IPS-15b (cell line): ENCODE measurements at regions not wholly inside any gene's neighbourhood (a gene's known extent, or its start where the extent isn't known, plus 50 kb on each side); places are given as distances from the start of the nearest gene placed in this dataset.

Source experiments
- H3K27me3 ChIP-seq: one replicate; pipeline ENCODE4 v1.6.1; 2013; ENCODE audit warnings: low read length; ENCODE audit not compliant: control insufficient read depth, insufficient read depth
- H3K36me3 ChIP-seq: one replicate; pipeline ENCODE4 v1.6.1; 2013; ENCODE audit warnings: low read length; ENCODE audit not compliant: control insufficient read depth, insufficient read depth
- H3K4me1 ChIP-seq: one replicate; pipeline ENCODE4 v1.6.1; 2013; ENCODE audit warnings: mild to moderate bottlenecking, low read length; ENCODE audit not compliant: control insufficient read depth, insufficient read depth
- H3K4me3 ChIP-seq: one replicate; pipeline ENCODE4 v1.5.1; 2013; ENCODE audit warnings: low read depth, low read length
- H3K9ac ChIP-seq: one replicate; pipeline ENCODE4 v1.6.1; 2013; ENCODE audit warnings: low read depth, mild to moderate bottlenecking, low read length
- H3K9me3 ChIP-seq: one replicate; pipeline ENCODE4 v1.6.1; 2013; ENCODE audit warnings: mild to moderate bottlenecking, low read length; ENCODE audit not compliant: control insufficient read depth, insufficient read depth

GRCh38 chr4:173685165-173685830 is 155.3 kb upstream of the HAND2 start:
- Histone ChIP-seq H3K27me3 (no peaks in the 10 kb centered on the region), H3K36me3 (no peaks in the 10 kb centered on the region), H3K4me3 (no peak overlapping the region), H3K9me3 (no peaks in the 10 kb centered on the region), H3K9ac (no peak overlapping the region), H3K4me1 (no peaks in the 10 kb centered on the region)

GRCh38 chr4:173684223-173684622 is 154.2 kb upstream of the HAND2 start:
- Histone ChIP-seq H3K4me1 (no peaks in the 10 kb centered on the region), H3K27me3 (no peaks in the 10 kb centered on the region), H3K36me3 (no peaks in the 10 kb centered on the region), H3K4me3 (no peak overlapping the region), H3K9ac (no peak overlapping the region), H3K9me3 (no peaks in the 10 kb centered on the region)

DNA sequence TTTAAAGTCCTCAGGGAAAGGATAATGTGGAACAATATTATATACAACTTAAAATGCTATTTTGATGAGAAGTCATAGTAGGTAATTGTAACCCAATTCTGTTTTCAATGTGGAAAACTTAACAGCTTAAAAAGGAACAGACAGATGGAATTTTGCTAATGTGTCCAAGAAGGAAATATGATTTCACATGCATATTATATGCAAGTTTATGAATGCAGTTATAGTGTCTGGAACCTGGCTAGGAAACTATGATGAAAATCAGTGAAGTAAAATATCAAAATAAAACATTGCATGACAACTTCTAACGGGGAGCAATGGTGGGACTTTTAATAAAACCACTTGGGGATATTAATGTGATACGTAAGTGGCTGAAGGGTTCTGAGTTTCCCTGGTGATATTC is 152.6 kb upstream of the HAND2 start:
- Histone ChIP-seq H3K9ac (no peak overlapping the region), H3K36me3 (no peaks in the 10 kb centered on the region), H3K9me3 (no peaks in the 10 kb centered on the region), H3K4me3 (no peak overlapping the region), H3K27me3 (no peaks in the 10 kb centered on the region), H3K4me1 (no peaks in the 10 kb centered on the region)

DNA sequence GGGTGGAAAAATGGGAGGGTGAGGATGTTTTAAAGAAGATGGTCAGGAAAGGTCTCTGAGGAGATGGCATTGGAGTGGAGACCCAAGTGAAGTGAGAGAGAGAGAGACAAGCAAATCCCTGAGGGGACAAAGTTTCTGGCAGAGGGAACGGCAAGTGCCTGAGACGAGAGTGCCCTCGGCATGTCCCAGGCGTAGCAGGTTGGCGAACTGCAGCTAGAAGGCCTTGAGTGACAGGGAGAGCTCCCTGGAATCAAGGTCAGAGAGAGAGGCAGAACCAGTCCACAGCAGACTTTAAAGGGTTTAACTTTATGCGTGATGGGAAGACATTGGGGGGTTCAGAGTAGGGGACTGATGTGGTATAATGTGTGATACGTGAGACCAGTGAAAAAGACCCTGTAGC is 150.2 kb upstream of the HAND2 start:
- H3K27me3 ChIP-seq: no peaks in the 10 kb centered on the region
- H3K9ac ChIP-seq: no peak overlapping the region
- no peaks in the 10 kb centered on the region for H3K36me3 ChIP-seq
- H3K9me3 ChIP-seq: no peaks in the 10 kb centered on the region
- H3K4me1 ChIP-seq: no peaks in the 10 kb centered on the region
- no peak overlapping the region for H3K4me3 ChIP-seq

DNA sequence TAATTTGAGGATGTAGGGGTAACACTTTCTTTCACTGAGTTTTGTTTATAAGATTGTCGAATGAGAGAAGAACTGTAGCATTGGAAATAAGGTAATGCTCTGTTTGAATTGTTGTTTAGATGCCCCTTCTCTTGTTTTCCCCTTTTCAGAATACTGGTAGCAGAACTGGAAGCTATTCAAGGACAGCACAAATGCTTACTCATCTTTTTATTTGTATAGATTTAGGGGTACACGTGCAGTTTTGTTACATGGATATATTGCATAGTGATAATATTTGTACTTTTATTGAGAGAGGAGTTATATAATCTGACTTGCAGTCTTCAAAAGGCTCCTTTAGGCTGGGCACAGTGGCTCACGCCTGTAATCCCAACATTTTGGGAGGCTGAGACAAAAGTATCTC is 145.4 kb upstream of the HAND2 start:
- Histone ChIP-seq H3K36me3 (no peaks in the 10 kb centered on the region), H3K4me3 (no peak overlapping the region), H3K4me1 (no peaks in the 10 kb centered on the region), H3K9ac (no peak overlapping the region), H3K27me3 (no peaks in the 10 kb centered on the region), H3K9me3 (no peaks in the 10 kb centered on the region)

GRCh38 chr4:173669460-173670179 is 139.6 kb upstream of the HAND2 start:
- H3K9me3 ChIP-seq: no peaks in the 10 kb centered on the region
- H3K9ac ChIP-seq: no peak overlapping the region
- no peaks in the 10 kb centered on the region for H3K36me3 ChIP-seq
- H3K4me1 ChIP-seq: no peaks in the 10 kb centered on the region
- no peaks in the 10 kb centered on the region for H3K27me3 ChIP-seq
- no peak overlapping the region for H3K4me3 ChIP-seq

DNA sequence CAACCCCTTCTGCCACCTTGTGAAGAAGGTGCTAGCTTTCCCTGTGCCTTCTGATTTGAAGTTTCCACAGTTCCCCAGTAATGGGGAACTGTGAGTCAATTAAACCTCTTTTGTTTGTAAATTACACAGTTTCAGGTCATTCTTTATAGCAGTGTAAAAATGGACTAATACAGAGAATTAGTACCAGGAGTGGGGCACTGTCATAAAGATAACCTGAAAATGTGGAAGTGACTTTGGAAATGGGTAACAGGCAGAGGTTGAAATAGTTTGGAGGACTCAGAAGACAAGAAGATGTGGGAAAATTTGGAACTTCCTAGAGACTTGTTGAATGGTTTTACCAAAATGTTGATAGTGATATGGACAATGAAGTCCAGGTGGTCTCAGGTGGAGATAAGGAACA is 131.0 kb upstream of the HAND2 start:
- Histone ChIP-seq H3K4me3 (no peak overlapping the region), H3K27me3 (no peaks in the 10 kb centered on the region), H3K9me3 (no peaks in the 10 kb centered on the region)

GRCh38 chr4:173656898-173657297 is 126.9 kb upstream of the HAND2 start:
- Histone ChIP-seq H3K4me3 (no peak overlapping the region), H3K4me1 (no peaks in the 10 kb centered on the region), H3K36me3 (no peaks in the 10 kb centered on the region), H3K9me3 (no peaks in the 10 kb centered on the region), H3K9ac (no peak overlapping the region), H3K27me3 (no peaks in the 10 kb centered on the region)

More for the DNA sequence above, 131.0 kb upstream of the HAND2 start:
- no peaks in the 10 kb centered on the region for H3K4me1 ChIP-seq
- no peaks in the 10 kb centered on the region for H3K36me3 ChIP-seq
- H3K9ac ChIP-seq: no peak overlapping the region

DNA sequence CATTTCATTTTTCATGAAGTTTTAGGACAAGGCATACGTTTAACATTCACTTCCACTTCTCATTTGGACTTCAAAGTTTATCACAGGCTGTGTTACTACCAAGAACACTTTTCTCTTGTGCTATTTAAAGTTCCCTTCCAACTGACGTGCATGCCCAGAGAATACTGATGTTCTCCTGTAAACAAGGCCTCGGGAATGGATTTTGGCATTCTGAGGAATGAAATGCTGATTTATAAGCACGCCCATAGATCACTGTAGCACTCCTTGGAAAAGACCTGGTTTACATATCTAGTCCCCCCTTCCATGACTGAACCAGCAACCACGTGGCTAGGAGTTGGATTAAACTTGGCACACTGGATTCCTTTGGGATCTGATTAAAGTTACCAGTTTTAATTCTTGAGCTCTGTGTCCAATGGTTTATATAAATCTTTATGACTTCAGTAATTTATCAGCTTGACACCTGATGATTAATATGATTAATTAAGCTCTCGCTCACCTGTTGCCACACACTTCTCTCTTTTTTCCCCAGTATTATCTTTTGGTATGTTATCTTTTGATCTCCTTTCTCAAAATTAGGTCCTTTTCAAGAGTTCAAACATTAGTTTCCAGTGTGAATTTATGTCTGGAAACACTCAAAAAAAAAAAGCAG is 122.4 kb upstream of the HAND2 start:
- Histone ChIP-seq H3K9ac (no peak overlapping the region), H3K9me3 (no peaks in the 10 kb centered on the region)

DNA sequence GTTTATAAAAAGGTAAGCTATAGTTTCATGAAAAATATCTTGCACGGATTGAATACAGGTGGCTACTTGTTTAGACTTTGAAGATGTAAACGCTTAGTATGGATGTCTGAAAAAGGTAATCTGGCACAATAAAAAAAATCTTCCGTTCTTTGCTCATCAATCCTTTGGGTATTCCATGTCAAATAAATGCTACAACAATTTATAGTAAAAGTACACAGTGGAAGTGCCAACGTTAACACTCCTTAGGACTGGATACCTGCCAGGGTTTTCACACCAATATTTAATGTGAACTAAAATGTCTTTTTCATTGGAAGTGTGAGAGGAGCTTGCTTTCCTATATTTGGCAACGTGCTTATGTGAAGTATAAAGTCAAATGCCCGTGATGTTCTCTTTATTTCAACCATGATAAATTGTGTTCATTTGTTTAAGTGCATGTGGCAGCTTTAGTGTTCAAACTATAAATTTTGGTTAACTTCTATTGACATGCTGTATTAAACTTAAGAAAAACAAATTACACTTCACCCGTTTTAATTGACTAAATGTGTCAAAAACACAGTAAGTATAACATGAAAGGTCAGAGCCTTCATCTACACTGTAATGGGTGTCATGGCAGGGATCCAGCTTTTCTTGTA is 121.7 kb upstream of the HAND2 start:
- no peaks in the 10 kb centered on the region for H3K36me3 ChIP-seq
- no peaks in the 10 kb centered on the region for H3K27me3 ChIP-seq
- H3K9ac ChIP-seq: no peak overlapping the region
- H3K4me3 ChIP-seq: no peak overlapping the region
- no peaks in the 10 kb centered on the region for H3K4me1 ChIP-seq
- no peaks in the 10 kb centered on the region for H3K9me3 ChIP-seq

More for the DNA sequence above, 122.4 kb upstream of the HAND2 start:
- Histone ChIP-seq H3K4me1 (no peaks in the 10 kb centered on the region), H3K27me3 (no peaks in the 10 kb centered on the region), H3K36me3 (no peaks in the 10 kb centered on the region), H3K4me3 (no peak overlapping the region)

- Histone ChIP-seq H3K9me3 (no peaks in the 10 kb centered on the region), H3K4me3 (no peak overlapping the region), H3K36me3 (no peaks in the 10 kb centered on the region), H3K4me1 (peaks cover 3% of the 10 kb centered on the region), H3K9ac (no peak overlapping the region), H3K27me3 (no peaks in the 10 kb centered on the region)
These were observed 117.9 kb upstream of the HAND2 start for GRCh38 chr4:173647902-173648301.
